Adrenal gland (tissue), 5 donors: ENCODE measurements at regions not wholly inside any gene's neighbourhood (a gene's known extent, or its start where the extent isn't known, plus 50 kb on each side); places are given as distances from the start of the nearest gene placed in this dataset.

Experiments used
- CTCF ChIP-seq, 6 experiments: fragments of 450-650 bp in 4 of 6; fragments of 200-600 bp in 2 of 6; sonication (generic) in 1 of 6; IDR thresholded peaks; 1 replicate in 5 of 6; 2 replicates in 1 of 6; pipeline versions ENCODE4 v1.5.1 to v1.8.0; 2016 to 2021; ENCODE audit warnings: antibody characterized with exemption in 6 of 6, mild to moderate bottlenecking in 2 of 6, moderate library complexity in 1 of 6
- POLR2A ChIP-seq, 2 donors: fragments of 450-650 bp; IDR thresholded peaks; one replicate each; pipeline ENCODE4 v1.6.1; 2017; ENCODE audit warnings: antibody characterized with exemption in 2 of 2, mild to moderate bottlenecking in 2 of 2, moderate library complexity in 1 of 2
- donor health status: DM: no; HTN: no; CAD: no.

GRCh38 chr2:67218056-67218455, 179.1 kb upstream of the ETAA1 start:
- TF ChIP-seq POLR2A (IDR thresholded peaks at IDR 0.05) = no peak
- no peak for TF ChIP-seq CTCF (IDR thresholded peaks at IDR 0.05)
